DMS114 treated with DMSO at 0.1 percent for 48 hours (cell line): ENCODE measurements at regions not wholly inside any gene's neighbourhood (a gene's known extent, or its start where the extent isn't known, plus 50 kb on each side); places are given as distances from the start of the nearest gene placed in this dataset.

Source experiments
- DNase-seq: peaks from one replicate; lab custom pipeline; 2025; ENCODE audit not compliant: unreplicated experiment; lab: John Stamatoyannopoulos, UW

- no peak for DNase-seq
Observed at GRCh38 chr7:124429923-124430322, 335.7 kb downstream of the GPR37 start.

- no peak for DNase-seq
Observed at GRCh38 chr7:124428781-124429180, 336.8 kb downstream of the GPR37 start.

- DNase-seq, result no peak
Observed at GRCh38 chr7:124426621-124427020, 339.0 kb downstream of the GPR37 start.

- no peak for DNase-seq
Observed at GRCh38 chr7:124423863-124424262, 341.7 kb downstream of the GPR37 start.

- DNase-seq, result no peak
Observed at GRCh38 chr7:124422081-124422480, 343.5 kb downstream of the GPR37 start.

- no peak for DNase-seq
Observed at GRCh38 chr7:124420367-124420766, 345.2 kb downstream of the GPR37 start.

GRCh38 chr7:124413029-124413428 lies 352.6 kb downstream of the GPR37 start:
- no peak for DNase-seq

- DNase-seq, result no peak
Observed at GRCh38 chr7:124412531-124412930, 353.1 kb downstream of the GPR37 start.

- no peak for DNase-seq
Observed at GRCh38 chr7:124411796-124412195, 353.8 kb downstream of the GPR37 start.

- DNase-seq, result no peak
Observed at GRCh38 chr7:124403587-124403986, 362.0 kb downstream of the GPR37 start.

GRCh38 chr7:124403112-124403511 lies 362.5 kb downstream of the GPR37 start:
- DNase-seq, result no peak

GRCh38 chr7:124399941-124400340 lies 365.7 kb downstream of the GPR37 start:
- DNase-seq, result no peak

GRCh38 chr7:124398937-124399552 lies 366.2 kb upstream of the TMEM229A start:
- DNase-seq, result no peak

- no peak for DNase-seq
Observed at GRCh38 chr7:124397134-124397533, 364.3 kb upstream of the TMEM229A start.

- no peak for DNase-seq
Observed at GRCh38 chr7:124390301-124390700, 357.4 kb upstream of the TMEM229A start.

GRCh38 chr7:124388751-124389150 lies 355.9 kb upstream of the TMEM229A start:
- DNase-seq, result no peak

- no peak for DNase-seq
Observed at GRCh38 chr7:124387056-124387455, 354.2 kb upstream of the TMEM229A start.

- DNase-seq, result no peak
Observed at GRCh38 chr7:124379296-124379695, 346.4 kb upstream of the TMEM229A start.

GRCh38 chr7:124376111-124376510 lies 343.2 kb upstream of the TMEM229A start:
- DNase-seq, result no peak

GRCh38 chr7:124375391-124375790 lies 342.5 kb upstream of the TMEM229A start:
- DNase-seq, result no peak

GRCh38 chr7:124369310-124369709 lies 336.4 kb upstream of the TMEM229A start:
- no peak for DNase-seq

GRCh38 chr7:124366118-124366517 lies 333.3 kb upstream of the TMEM229A start:
- no peak for DNase-seq

- no peak for DNase-seq
Observed at GRCh38 chr7:124364283-124364682, 331.4 kb upstream of the TMEM229A start.
